ENCODE measurements at regions not wholly inside any gene's neighbourhood (a gene's known extent, or its start where the extent isn't known, plus 50 kb on each side); places are given as distances from the start of the nearest gene placed in this dataset.

DNA sequence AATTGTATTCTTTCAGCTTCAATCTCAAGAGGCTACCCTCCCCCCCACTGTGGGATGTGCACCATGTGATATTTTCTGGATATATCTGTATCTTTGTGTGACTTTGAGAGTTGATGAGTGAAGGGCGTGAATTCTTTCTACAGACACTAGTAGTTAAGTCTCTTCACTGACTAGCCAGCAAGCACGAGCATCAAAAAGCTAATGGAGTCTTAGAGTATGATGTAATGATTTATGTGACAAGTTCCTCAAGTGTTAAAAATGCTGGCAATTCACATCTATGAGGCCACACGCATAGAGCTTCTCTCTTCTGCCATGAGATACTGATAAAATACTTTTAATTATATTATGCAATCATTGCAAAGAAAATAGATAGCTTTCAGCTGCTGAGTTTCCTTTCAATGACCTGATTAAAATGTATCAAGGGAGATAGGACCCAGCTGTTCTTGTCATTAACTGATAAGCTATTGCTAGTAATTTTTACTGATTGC, 304.8 kb downstream of the TRIB2 start:
- TF ChIP-seq GATA2 (IDR thresholded peaks at IDR 0.05; ENCODE audit: low read depth, low read length) (peak; percentile 65), GATA3 (IDR thresholded peaks at IDR 0.05; ENCODE audit: low read depth, low read length) (peak; percentile 74)

DNA sequence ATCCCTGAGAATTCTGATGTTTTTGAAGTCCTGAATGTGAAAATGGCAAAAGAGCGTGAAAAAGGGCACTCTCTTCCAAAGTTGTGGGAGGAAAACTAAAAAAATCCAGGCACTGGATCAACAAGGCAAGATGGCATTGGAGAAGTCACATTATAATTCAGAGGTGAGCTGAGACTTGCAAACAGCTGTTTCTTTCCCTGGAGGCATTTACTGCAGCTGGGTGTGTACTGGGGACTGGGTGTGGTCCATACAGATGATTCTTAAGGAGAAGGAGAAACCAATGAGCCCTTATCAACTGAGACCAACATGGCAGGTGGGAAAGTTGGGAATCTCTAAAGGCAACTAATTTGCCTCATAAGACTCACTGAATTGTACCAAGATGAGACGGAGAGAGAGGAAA, 313.9 kb downstream of the TRIB2 start:
- TF ChIP-seq GATA3 (IDR thresholded peaks at IDR 0.05; ENCODE audit: low read depth, low read length), result no peak
- no peak for TF ChIP-seq GATA2 (IDR thresholded peaks at IDR 0.05; ENCODE audit: low read depth, low read length)

- no peak for TF ChIP-seq GATA3 (IDR thresholded peaks at IDR 0.05; ENCODE audit: low read depth, low read length)
- TF ChIP-seq GATA2 (IDR thresholded peaks at IDR 0.05; ENCODE audit: low read depth, low read length), result no peak
Observed at GRCh38 chr2:13034861-13035260, 318.1 kb downstream of the TRIB2 start.

DNA sequence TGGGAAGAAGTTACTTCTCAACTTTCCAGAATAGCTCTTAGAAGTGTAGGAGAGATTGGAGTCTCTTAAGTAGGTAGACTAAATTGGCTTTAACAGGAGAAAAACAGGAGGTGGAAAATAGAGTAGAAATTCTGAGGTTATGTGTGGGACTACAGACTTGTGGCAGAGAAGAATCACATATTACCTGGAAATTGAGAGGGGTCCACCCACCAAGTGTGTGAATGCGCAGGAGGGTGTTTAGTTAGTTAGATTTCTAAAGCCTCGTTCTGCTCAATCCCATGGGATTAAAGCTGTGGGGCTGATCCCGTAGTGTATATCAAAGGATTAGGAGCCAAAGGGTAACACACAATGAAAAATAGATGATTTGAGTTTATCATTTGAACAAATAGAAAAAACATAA, 319.1 kb downstream of the TRIB2 start:
- no peak for TF ChIP-seq GATA3 (IDR thresholded peaks at IDR 0.05; ENCODE audit: low read depth, low read length)
- no peak for TF ChIP-seq GATA2 (IDR thresholded peaks at IDR 0.05; ENCODE audit: low read depth, low read length)

GRCh38 chr2:13040043-13040442, 323.3 kb downstream of the TRIB2 start:
- no peak for TF ChIP-seq GATA3 (IDR thresholded peaks at IDR 0.05; ENCODE audit: low read depth, low read length)
- TF ChIP-seq GATA2 (IDR thresholded peaks at IDR 0.05; ENCODE audit: low read depth, low read length), result no peak

DNA sequence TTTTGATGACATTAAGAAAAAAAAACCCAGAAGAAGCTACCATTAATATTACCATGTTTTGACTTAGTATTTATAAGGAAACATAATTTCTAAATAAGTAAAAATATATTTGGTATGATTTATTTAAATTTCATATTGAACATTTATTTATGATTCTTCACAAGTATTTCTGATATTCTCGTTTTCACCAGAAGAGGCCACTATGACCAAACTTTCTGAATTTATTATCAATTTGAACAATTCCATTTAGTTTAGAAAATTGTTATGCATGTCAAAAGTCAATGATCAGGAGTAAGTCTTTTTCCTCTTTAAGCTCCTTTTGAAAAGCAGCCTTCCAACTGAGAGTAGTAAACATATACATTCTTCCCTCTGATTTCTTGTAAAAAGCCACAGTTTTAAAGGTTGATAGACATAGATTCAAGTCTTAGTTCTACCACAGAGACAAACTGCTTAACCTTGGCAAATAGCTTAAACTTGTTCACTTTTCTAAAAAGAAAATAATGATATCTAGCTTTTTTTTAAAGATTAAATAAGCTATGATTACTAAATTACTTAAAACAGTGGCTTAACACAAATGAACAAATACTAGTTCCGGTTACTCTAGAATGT, 329.9 kb downstream of the TRIB2 start:
- TF ChIP-seq GATA3 (IDR thresholded peaks at IDR 0.05; ENCODE audit: low read depth, low read length) (no peak), GATA2 (IDR thresholded peaks at IDR 0.05; ENCODE audit: low read depth, low read length) (no peak)

GRCh38 chr2:13050764-13051163, 334.0 kb downstream of the TRIB2 start:
- TF ChIP-seq GATA3 (IDR thresholded peaks at IDR 0.05; ENCODE audit: low read depth, low read length) (no peak), GATA2 (IDR thresholded peaks at IDR 0.05; ENCODE audit: low read depth, low read length) (no peak)

- no peak for TF ChIP-seq GATA3 (IDR thresholded peaks at IDR 0.05; ENCODE audit: low read depth, low read length)
- no peak for TF ChIP-seq GATA2 (IDR thresholded peaks at IDR 0.05; ENCODE audit: low read depth, low read length)
Observed at GRCh38 chr2:13052547-13052946, 335.8 kb downstream of the TRIB2 start.

GRCh38 chr2:13056259-13056843, 339.6 kb downstream of the TRIB2 start:
- no peak for TF ChIP-seq GATA2 (IDR thresholded peaks at IDR 0.05; ENCODE audit: low read depth, low read length)
- TF ChIP-seq GATA3 (IDR thresholded peaks at IDR 0.05; ENCODE audit: low read depth, low read length), result no peak

DNA sequence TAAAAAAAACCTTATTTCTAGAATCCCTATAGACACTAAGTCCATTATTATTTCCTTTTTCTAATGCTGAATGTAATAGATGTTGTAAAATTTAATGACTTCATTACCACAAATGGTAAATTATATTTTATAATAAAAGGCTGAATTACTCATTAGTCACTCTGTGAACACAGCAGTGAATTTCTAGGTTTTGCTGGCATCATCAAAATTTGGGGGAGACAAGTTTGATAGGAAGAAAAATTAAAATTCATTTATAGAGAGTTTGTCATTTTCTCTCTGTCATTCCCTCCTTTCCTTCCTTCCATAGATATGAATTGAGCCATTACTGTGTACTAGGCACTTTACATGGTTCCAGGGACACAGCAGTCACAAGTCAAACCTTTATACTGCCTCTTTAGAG, 340.9 kb downstream of the TRIB2 start:
- TF ChIP-seq GATA2 (IDR thresholded peaks at IDR 0.05; ENCODE audit: low read depth, low read length), result no peak
- no peak for TF ChIP-seq GATA3 (IDR thresholded peaks at IDR 0.05; ENCODE audit: low read depth, low read length)

- no peak for TF ChIP-seq GATA3 (IDR thresholded peaks at IDR 0.05; ENCODE audit: low read depth, low read length)
- no peak for TF ChIP-seq GATA2 (IDR thresholded peaks at IDR 0.05; ENCODE audit: low read depth, low read length)
Observed at GRCh38 chr2:13066676-13067075, 349.9 kb downstream of the TRIB2 start.

DNA sequence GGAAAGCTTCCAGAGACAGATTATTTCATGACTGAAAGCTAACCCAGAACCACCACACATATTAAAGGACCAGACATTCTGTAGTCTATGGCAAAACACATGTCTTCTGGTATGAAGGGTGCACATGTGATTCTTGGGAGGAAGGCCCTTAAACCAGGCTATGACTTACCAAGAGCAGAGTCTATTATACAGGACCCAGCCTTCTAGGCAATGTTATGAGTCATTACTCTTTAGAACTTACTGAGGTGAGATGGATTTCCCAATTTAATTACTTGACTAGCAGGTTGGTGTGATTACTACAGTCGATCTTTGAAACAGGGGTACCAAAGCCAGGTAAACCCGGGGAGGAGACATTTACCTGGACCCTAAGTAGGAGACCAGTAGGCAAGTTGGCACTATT, 350.8 kb downstream of the TRIB2 start:
- TF ChIP-seq GATA3 (IDR thresholded peaks at IDR 0.05; ENCODE audit: low read depth, low read length) (no peak), GATA2 (IDR thresholded peaks at IDR 0.05; ENCODE audit: low read depth, low read length) (no peak)

DNA sequence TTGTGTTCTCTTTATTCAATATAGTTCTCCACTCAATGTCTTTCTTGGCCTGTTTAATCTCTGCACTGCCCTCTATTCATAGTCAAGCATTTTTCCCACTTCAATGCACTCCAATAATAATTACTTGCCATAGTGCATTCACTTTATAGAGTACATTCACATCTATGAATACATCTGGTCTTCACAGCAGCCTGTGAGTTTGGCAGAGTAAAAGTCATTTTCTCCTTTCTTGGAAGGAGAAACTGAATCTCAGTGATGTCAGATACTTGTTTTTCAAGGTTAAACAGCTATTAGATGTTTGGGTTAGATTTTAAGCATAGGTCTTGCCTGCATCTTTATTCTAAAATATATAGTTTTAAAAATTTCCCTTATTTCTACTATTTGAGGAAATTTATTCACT, 373.2 kb downstream of the TRIB2 start:
- TF ChIP-seq GATA2 (IDR thresholded peaks at IDR 0.05; ENCODE audit: low read depth, low read length), result no peak
- no peak for TF ChIP-seq GATA3 (IDR thresholded peaks at IDR 0.05; ENCODE audit: low read depth, low read length)

DNA sequence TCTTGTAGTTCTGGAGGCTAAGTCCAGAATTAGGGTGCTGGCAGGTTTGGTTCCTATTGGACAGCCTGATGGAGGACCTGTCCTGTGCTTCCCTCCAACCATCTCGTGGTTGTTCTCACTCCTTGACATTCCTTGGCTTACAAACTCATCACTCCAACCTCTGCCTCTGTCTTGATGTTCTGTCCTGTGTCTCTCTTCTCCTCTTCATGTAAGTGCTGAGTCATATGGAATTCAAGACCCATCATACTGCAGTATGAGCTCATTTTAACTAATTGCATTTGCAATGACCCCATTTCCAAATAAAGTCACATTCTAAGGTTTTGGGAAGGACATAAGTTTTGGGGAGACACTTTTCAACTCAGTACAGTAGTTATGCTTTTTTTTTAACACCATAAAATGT, 374.7 kb downstream of the TRIB2 start:
- no peak for TF ChIP-seq GATA3 (IDR thresholded peaks at IDR 0.05; ENCODE audit: low read depth, low read length)
- no peak for TF ChIP-seq GATA2 (IDR thresholded peaks at IDR 0.05; ENCODE audit: low read depth, low read length)

DNA sequence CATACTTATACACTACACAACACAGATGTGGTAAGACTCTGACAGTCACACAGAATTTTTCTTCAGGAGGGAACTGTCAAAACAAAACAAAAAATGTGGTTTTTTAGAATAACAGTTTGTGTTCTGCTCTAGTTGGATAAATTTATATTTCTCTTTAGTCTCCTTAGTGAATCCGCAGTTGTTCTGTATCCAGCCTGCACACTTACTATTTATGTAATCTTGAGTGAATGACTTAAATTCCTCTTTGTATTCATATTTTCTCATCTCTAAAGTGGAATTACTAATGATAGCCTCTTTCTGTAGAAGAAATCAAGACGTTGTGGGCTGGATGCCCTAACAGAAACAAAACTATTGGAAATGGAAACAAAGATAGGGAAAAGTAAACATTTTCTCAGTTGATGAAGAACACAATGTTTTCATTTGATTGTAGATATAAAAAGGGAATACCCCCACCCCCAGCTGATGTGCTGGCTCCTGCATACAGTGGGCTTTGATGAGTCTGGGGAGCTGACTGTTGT, 375.2 kb downstream of the TRIB2 start:
- TF ChIP-seq GATA3 (IDR thresholded peaks at IDR 0.05; ENCODE audit: low read depth, low read length) (no peak), GATA2 (IDR thresholded peaks at IDR 0.05; ENCODE audit: low read depth, low read length) (no peak)

All from SH-SY5Y (cell line).